KMS-11 (cell line): ENCODE measurements at regions not wholly inside any gene's neighbourhood (a gene's known extent, or its start where the extent isn't known, plus 50 kb on each side); places are given as distances from the start of the nearest gene placed in this dataset.
"Not testable (repeated sequence)": the region's sequence is repeated elsewhere in the genome, so short reads cannot be mapped to it uniquely, and the experiment has no call there.

ENCODE experiments used
- H2AFZ ChIP-seq: fragments of 200-600 bp; sonication (generic); 2 replicates; pipeline ENCODE4 v1.6.1; 2016; ENCODE audit warnings: antibody characterized with exemption, mixed run types, low read depth
- H3K27ac ChIP-seq: fragments of 200-600 bp; sonication (generic); 2 replicates; pipeline ENCODE4 v1.6.1; 2016; ENCODE audit warnings: mild to moderate bottlenecking, mixed run types
- H3K27me3 ChIP-seq: fragments of 200-600 bp; sonication (generic); 2 replicates; pipeline ENCODE4 v1.6.1; 2017; ENCODE audit warnings: mild to moderate bottlenecking, low read depth, mixed run types, moderate library complexity; ENCODE audit not compliant: insufficient read depth
- H3K36me3 ChIP-seq: fragments of 200-600 bp; sonication (generic); 2 replicates; pipeline ENCODE4 v1.6.1; 2017; ENCODE audit warnings: mild to moderate bottlenecking, mixed run types; ENCODE audit not compliant: insufficient read depth
- H3K4me1 ChIP-seq: fragments of 200-600 bp; sonication (generic); 2 replicates; pipeline ENCODE4 v1.6.1; 2016; ENCODE audit warnings: mild to moderate bottlenecking, low read depth, mixed run types; ENCODE audit not compliant: poor library complexity, severe bottlenecking
- H3K4me2 ChIP-seq: fragments of 200-600 bp; sonication (generic); 2 replicates; pipeline ENCODE4 v1.7.0; 2016; ENCODE audit warnings: mild to moderate bottlenecking, mixed run types
- H3K4me3 ChIP-seq: fragments of 200-600 bp; sonication (generic); IDR thresholded peaks from 2 replicates; pipeline ENCODE4 v1.6.1; 2017; ENCODE audit warnings: low read depth, low read length, mixed read lengths; ENCODE audit not compliant: insufficient read depth
- H3K79me2 ChIP-seq: fragments of 200-600 bp; sonication (generic); 2 replicates; pipeline ENCODE4 v1.6.1; 2016; ENCODE audit warnings: low read depth, mixed run types; ENCODE audit not compliant: insufficient read depth
- H3K9ac ChIP-seq: fragments of 200-600 bp; sonication (generic); 2 replicates; pipeline ENCODE4 v1.6.1; 2016; ENCODE audit warnings: mild to moderate bottlenecking, mixed run types
- H4K20me1 ChIP-seq: fragments of 200-600 bp; sonication (generic); 2 replicates; pipeline ENCODE4 v1.6.1; 2016; ENCODE audit warnings: mild to moderate bottlenecking, mixed run types; ENCODE audit not compliant: insufficient read depth
- TF ChIP-seq, protein P1 (sequence below): fragments of 200-600 bp; sonication (generic); conservative IDR thresholded peaks from 2 replicates; pipeline ENCODE4 v1.6.1; 2017; ENCODE audit warnings: low read depth, mild to moderate bottlenecking, antibody characterized with exemption, low read length, moderate library complexity, mixed read lengths

DNA sequence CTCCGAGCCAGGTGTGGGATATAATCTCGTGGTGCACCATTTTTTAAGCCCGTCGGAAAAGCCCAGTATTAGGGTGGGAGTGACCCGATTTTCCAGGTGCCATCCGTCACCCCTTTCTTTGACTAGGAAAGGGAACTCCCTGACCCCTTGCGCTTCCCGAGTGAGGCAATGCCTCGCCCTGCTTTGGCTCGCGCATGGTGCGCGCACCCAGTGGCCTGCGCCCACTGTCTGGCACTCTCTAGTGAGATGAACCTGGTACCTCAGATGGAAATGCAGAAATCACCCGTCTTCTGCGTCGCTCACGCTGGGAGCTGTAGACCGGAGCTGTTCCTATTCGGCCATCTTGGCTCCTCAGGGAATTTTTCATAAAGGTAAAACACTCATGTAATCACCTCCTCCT, 63.9 kb downstream of the RWDD3 start:
- H3K4me1 ChIP-seq, H3K27ac ChIP-seq, H2AFZ ChIP-seq, H3K36me3 ChIP-seq, H3K9ac ChIP-seq, H3K79me2 ChIP-seq, H3K4me3 ChIP-seq, H3K4me2 ChIP-seq, H3K27me3 ChIP-seq, H4K20me1 ChIP-seq: not testable (repeated sequence)

DNA sequence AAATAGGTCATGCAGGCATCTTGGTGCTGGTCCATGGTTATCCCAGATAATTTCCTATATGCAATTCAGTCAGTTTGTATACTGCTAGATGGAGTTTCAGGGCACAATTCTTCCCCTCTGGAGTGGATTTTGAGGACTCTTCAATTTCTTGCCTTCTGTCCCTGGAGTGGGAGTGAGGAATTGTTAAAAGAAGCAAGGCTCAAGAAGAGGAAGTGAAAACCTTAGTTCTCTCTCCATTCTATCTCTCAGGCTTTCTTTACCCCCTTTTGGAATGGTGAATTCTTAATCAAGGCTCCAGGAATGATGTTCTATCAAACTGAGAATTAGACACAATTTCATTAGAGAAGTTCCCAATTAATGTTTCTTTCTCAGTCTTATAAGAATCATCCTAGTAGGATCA, 67.1 kb downstream of the RWDD3 start:
- TF ChIP-seq, protein P1, sequence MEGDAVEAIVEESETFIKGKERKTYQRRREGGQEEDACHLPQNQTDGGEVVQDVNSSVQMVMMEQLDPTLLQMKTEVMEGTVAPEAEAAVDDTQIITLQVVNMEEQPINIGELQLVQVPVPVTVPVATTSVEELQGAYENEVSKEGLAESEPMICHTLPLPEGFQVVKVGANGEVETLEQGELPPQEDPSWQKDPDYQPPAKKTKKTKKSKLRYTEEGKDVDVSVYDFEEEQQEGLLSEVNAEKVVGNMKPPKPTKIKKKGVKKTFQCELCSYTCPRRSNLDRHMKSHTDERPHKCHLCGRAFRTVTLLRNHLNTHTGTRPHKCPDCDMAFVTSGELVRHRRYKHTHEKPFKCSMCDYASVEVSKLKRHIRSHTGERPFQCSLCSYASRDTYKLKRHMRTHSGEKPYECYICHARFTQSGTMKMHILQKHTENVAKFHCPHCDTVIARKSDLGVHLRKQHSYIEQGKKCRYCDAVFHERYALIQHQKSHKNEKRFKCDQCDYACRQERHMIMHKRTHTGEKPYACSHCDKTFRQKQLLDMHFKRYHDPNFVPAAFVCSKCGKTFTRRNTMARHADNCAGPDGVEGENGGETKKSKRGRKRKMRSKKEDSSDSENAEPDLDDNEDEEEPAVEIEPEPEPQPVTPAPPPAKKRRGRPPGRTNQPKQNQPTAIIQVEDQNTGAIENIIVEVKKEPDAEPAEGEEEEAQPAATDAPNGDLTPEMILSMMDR = no peak

DNA sequence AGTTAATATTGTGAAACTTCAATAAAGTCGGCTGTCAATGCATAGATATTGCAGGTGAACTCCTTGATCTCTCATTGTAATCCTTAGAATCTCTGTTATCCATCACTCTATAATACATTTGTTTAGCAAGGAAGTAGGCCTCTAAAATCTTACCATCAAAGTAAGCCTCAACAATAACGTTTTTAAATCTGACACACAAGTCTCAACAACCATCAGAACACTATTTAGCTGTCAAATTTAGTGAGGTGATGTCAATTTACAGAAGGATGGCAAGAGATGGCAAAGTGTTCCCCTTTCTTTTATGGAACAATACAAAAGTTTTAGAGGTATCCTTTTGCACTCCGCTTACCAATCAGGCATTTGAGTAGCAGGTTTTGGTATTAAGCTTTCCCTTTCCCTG, 67.6 kb downstream of the RWDD3 start:
- H3K4me1 ChIP-seq = no peaks in the 10 kb centered on the region
- no peak overlapping the region for H2AFZ ChIP-seq
- H3K4me2 ChIP-seq = no peak overlapping the region
- H3K9ac ChIP-seq = no peak overlapping the region
- H3K79me2 ChIP-seq = no peaks in the 10 kb centered on the region
- no peaks in the 10 kb centered on the region for H3K27me3 ChIP-seq
- no peak overlapping the region for H3K27ac ChIP-seq
- no peaks in the 10 kb centered on the region for H3K36me3 ChIP-seq
- H4K20me1 ChIP-seq = no peaks in the 10 kb centered on the region
- no peak overlapping the region for H3K4me3 ChIP-seq
- TF ChIP-seq, protein P1 = no peak

More for the DNA sequence above, 67.1 kb downstream of the RWDD3 start:
- Histone ChIP-seq H3K36me3 (no peaks in the 10 kb centered on the region), H3K79me2 (no peaks in the 10 kb centered on the region), H3K27ac (no peak overlapping the region), H3K4me1 (no peaks in the 10 kb centered on the region), H3K27me3 (no peaks in the 10 kb centered on the region), H2AFZ (no peak overlapping the region), H3K4me2 (no peak overlapping the region), H3K9ac (no peak overlapping the region), H3K4me3 (no peak overlapping the region), H4K20me1 (no peaks in the 10 kb centered on the region)

DNA sequence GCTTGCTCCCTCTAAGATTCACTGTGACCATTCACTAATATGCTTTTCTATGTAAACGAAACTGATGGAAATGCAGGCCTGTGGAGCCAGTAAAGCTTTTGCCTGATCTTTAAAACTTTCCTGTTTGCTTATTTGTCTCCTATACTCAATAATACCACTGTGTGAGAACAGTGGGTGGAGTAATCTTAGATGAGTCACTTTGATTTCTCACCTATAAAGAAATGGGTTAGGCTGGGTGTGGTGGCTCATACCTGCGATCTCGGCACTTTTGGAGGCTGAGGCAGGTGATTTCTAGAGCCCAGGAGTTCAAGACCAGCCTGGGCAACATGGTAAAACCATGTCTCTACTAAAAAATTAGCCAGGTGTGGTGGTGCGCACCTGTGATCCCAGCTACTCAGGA, 70.8 kb downstream of the RWDD3 start:
- Histone ChIP-seq H4K20me1 (no peaks in the 10 kb centered on the region), H2AFZ (no peak overlapping the region), H3K27me3 (no peaks in the 10 kb centered on the region), H3K4me3 (no peak overlapping the region), H3K36me3 (no peaks in the 10 kb centered on the region), H3K9ac (no peak overlapping the region), H3K4me1 (no peaks in the 10 kb centered on the region), H3K4me2 (no peak overlapping the region), H3K27ac (no peak overlapping the region), H3K79me2 (no peaks in the 10 kb centered on the region)
- TF ChIP-seq, protein P1 = no peak

DNA sequence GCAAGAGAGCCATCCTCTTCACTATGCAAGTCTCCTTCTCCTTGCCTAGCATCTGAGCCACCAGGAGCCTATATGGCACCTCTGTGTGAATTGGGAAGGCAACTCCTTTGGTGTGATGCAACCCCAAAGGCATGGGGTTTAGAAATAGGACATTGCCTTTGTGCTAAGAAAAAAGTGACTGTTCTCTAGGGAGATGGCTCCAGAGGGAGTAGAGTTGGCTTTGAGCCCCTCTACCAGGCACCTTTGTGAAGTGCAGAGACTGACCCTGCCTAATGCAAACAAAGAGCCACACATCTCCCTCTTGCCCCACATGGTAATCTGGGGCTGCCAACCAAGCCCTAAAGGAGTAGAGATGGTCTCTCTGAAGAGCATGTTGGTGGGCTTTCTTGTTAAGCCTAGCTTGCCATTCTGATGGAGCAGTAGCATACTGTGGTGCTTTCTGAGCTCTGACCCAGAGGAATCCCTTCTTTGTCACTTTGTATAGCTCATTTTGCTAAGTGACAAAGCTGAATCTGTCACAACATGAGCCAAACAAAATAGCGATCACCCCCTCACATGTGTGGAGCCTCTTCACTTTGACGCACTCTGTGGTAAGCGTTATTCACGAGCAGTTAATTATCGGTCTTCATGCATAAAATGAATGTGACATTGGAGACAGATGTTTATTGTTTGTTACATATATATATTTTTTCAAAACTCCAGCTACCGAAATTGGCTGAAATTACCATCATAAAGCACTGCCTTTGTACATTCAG, 74.4 kb downstream of the RWDD3 start:
- Histone ChIP-seq H4K20me1 (no peaks in the 10 kb centered on the region), H3K36me3 (no peaks in the 10 kb centered on the region), H3K27ac (no peak overlapping the region), H3K4me2 (no peak overlapping the region), H3K79me2 (no peaks in the 10 kb centered on the region), H2AFZ (no peak overlapping the region), H3K9ac (no peak overlapping the region), H3K27me3 (no peaks in the 10 kb centered on the region), H3K4me3 (no peak overlapping the region), H3K4me1 (no peaks in the 10 kb centered on the region)
- TF ChIP-seq, protein P1 = no peak
